ENCODE measurements at regions not wholly inside any gene's neighbourhood (a gene's known extent, or its start where the extent isn't known, plus 50 kb on each side); places are given as distances from the start of the nearest gene placed in this dataset.

DNA sequence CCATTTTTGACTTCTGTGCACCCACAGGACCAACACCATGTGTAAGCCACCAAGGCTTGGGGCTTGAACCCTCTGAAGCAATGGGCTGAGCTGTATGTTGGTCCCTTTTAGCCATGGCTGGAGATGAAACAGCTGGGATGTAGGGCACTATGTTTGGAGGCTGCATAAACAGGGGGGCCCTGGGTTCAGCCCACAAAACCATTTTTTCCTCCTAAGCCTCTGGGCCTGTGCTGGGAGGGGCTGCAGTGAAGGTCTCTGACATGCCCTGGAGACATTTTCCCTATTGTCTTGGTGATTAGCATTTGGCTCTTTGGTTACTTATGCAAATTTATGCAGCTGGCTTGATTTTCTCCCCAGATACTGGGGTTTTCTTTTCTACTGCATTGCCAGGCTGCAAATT is 144.9 kb downstream of the ZNF326 start:
- no peak for DNase-seq (ENCODE audit: low read depth)
- no peak overlapping the region for H3K4me3 ChIP-seq (ENCODE audit: low read depth, low read length)
- TF ChIP-seq, protein P1, sequence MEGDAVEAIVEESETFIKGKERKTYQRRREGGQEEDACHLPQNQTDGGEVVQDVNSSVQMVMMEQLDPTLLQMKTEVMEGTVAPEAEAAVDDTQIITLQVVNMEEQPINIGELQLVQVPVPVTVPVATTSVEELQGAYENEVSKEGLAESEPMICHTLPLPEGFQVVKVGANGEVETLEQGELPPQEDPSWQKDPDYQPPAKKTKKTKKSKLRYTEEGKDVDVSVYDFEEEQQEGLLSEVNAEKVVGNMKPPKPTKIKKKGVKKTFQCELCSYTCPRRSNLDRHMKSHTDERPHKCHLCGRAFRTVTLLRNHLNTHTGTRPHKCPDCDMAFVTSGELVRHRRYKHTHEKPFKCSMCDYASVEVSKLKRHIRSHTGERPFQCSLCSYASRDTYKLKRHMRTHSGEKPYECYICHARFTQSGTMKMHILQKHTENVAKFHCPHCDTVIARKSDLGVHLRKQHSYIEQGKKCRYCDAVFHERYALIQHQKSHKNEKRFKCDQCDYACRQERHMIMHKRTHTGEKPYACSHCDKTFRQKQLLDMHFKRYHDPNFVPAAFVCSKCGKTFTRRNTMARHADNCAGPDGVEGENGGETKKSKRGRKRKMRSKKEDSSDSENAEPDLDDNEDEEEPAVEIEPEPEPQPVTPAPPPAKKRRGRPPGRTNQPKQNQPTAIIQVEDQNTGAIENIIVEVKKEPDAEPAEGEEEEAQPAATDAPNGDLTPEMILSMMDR (conservative IDR thresholded peaks at IDR 0.05; ENCODE audit: low read depth, low read length) = no peak

DNA sequence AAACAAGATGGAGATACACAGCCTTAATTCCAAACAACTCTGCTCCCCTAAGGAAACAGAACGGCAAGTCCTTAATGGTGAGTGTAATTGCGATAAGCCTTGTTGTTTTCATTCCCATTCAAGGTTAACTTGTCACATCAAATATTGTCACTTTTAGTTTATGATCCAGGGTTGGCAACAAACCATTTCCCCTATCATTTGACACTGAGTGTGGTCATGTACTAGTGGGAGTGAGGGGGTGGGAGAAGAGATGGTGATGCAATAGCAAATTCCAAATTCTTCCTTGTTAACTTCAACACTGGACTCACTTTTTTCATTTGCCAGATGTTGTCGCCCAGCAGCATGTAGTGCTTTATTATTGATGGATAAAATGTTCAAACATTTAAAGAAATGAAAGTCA is 140.4 kb downstream of the ZNF326 start:
- no peak for DNase-seq (ENCODE audit: low read depth)
- TF ChIP-seq, protein P1 (conservative IDR thresholded peaks at IDR 0.05; ENCODE audit: low read depth, low read length) = no peak
- H3K4me3 ChIP-seq (ENCODE audit: low read depth, low read length) = no peak overlapping the region

DNA sequence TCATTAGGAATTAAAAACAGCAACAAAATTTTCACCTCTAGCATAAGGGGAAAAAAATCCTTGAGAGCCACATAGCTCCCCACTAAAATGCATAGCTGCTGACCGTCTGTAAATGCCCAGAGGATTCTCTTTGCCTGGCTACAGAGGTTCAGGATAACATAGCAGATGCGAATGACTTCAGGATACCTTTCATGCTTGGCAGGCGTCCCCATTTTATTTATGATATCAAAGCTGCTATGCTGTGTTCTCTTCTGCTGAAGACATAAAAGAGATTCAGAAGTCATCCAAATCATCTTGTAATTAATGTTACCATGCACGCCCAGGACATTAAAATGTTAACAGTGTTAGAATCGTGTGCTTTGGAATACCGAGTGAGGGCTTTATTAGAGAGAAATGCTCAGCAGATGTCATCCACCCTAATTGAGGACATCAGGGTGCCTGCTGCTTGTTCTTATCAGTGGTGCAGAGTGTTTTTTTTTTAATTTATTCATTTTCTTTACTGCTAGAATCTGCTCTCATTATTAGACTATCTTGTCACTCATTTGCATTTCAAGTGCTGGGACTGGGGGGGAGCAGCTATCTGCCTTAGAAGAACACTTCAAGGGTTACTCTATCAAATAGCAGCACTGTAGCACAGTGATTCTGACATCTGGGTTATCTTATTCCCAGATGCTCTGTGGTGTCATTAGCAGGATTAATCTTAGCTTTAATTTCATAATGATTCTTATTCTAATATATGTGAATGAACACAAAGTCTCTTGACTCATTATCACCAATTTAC is 139.5 kb downstream of the ZNF326 start:
- no peak overlapping the region for H3K4me3 ChIP-seq (ENCODE audit: low read depth, low read length)
- no peak for DNase-seq (ENCODE audit: low read depth)
- TF ChIP-seq, protein P1 (conservative IDR thresholded peaks at IDR 0.05; ENCODE audit: low read depth, low read length) = no peak

DNA sequence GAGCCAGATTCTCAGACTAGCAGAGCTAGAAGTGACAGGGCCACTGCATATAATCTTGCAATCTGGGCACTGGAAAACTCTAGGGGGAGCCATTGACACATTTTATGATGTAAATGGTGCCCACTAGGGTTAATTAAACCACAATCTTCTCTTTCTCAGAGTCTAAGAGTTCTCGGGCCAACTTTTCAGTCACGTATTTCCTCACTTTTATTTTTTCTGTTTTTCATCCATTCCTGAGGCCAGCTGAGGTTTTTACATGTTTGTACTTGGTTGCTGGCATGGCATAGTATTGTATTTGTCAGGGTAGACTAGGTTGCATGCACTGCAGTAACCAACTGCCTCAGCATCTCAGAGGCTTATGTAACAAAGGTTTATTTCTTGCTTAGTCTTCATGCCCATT is 138.2 kb downstream of the ZNF326 start:
- DNase-seq (ENCODE audit: low read depth) = peak; percentile 27
- no peak overlapping the region for H3K4me3 ChIP-seq (ENCODE audit: low read depth, low read length)
- TF ChIP-seq, protein P1 (conservative IDR thresholded peaks at IDR 0.05; ENCODE audit: low read depth, low read length) = peak; percentile 82

DNA sequence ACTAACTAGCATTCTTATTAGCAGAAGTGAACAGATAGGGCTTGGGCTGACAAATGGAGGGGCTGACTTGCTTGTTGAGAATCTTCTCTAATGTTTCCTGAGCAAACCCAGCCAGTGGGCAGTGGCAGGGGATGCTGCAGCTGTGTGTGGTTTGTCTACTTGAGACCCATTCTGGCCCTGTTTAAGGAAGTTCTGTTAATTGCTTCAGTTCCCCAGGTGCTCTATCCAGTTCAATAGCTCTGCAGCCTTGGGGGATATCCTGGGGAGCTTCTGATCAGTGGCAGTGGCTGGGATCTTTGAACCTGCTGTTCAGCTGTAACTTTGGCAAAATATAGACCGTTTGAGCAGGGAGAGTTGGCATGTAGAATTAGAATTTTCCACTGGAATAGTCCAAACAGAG is 137.4 kb downstream of the ZNF326 start:
- TF ChIP-seq, protein P1 (conservative IDR thresholded peaks at IDR 0.05; ENCODE audit: low read depth, low read length) = no peak
- DNase-seq (ENCODE audit: low read depth) = no peak
- H3K4me3 ChIP-seq (ENCODE audit: low read depth, low read length) = no peak overlapping the region

DNA sequence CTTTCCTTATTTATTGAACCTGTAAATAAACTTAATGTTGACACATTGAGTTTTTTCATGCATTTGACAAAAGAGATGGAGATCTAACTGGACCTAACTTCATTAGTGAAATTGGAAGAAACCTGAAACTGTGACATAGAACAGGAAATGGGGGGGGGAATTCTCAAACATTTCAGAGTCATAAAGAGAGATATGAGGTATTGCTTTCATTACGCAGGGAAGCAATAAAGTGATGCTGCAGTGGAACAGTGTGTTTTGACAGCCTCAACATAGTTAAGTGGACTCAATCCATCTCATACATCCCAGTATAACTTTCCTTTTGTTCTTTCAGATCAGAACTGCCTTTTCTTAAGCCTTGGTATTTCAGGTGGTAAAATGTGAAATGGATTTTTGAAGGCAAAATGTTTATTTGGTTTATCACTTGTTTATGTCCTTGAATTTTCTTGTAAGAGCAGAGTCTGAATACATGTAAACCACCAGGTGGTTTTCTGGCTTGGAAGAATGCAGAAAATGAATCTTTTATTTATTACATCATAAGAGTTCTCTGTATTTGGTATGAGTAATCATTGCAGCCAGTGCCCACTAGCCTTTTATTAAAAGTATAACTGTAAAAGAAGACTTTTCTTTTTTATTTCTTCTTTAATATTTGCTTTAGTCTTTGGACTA is 132.5 kb downstream of the ZNF326 start:
- H3K4me3 ChIP-seq (ENCODE audit: low read depth, low read length) = no peak overlapping the region
- TF ChIP-seq, protein P1 (conservative IDR thresholded peaks at IDR 0.05; ENCODE audit: low read depth, low read length) = no peak
- no peak for DNase-seq (ENCODE audit: low read depth)

All from epithelial cell of proximal tubule (primary cell).